Gastroesophageal sphincter (tissue), 3 donors: ENCODE measurements at regions not wholly inside any gene's neighbourhood (a gene's known extent, or its start where the extent isn't known, plus 50 kb on each side); places are given as distances from the start of the nearest gene placed in this dataset.

ENCODE experiments used
- CTCF ChIP-seq, 4 experiments: fragments of 200-600 bp in 2 of 4; fragments of 450-650 bp in 2 of 4; sonication (generic) in 1 of 4; IDR thresholded peaks; one replicate each; pipeline ENCODE4 v1.5.1; 2017 to 2019; ENCODE audit warnings: antibody characterized with exemption in 4 of 4, mild to moderate bottlenecking in 2 of 4, moderate library complexity in 2 of 4
- EP300 ChIP-seq: sonication (generic); formaldehyde crosslinking; IDR thresholded peaks from one replicate; pipeline ENCODE4 v1.6.1; 2017; ENCODE audit warnings: antibody characterized with exemption, mild to moderate bottlenecking
- POLR2A ChIP-seq, 2 donors: fragments of 450-650 bp; IDR thresholded peaks; one replicate each; pipeline ENCODE4 v1.6.1; 2017; ENCODE audit warnings: antibody characterized with exemption in 2 of 2, mild to moderate bottlenecking in 2 of 2, moderate library complexity in 1 of 2

GRCh38 chr12:94815958-94816357 lies 165.6 kb upstream of the TMCC3 start:
- TF ChIP-seq CTCF (IDR thresholded peaks at IDR 0.05) (no peak), POLR2A (IDR thresholded peaks at IDR 0.05) (no peak), EP300 (no peak)
